ENCODE measurements at regions not wholly inside any gene's neighbourhood (a gene's known extent, or its start where the extent isn't known, plus 50 kb on each side); places are given as distances from the start of the nearest gene placed in this dataset.
"Not testable (repeated sequence)": the region's sequence is repeated elsewhere in the genome, so short reads cannot be mapped to it uniquely, and the experiment has no call there.

DNA sequence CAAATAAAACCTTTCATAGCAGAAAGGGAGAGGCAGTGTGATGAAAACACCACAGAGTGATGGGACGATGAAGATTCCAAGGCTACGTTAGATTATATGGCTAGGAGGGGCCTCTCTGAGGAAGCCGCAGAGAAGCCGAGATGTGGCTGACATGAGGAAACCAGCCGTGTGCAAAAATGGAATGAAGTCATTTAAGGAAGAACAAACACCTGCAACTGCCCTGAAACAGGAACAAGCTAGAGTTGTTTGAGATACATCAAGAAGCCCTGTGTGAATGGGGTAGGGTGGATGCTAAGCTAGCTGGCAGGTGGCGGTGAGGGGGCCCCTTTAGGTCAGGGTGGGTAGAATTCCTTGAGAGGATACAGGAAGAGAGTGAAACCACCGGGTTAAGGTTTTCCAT lies 129.5 kb downstream of the KLF6 start:
- Histone ChIP-seq H3K9me3 (ENCODE audit: control insufficient read depth, insufficient read depth, low read length) (peaks cover under 1% of the 10 kb centered on the region; the same call in 1 of the 2 replicates), H3K27ac (ENCODE audit: low read depth, low read length) (no peak overlapping the region), H3K4me3 (ENCODE audit: low read depth, low read length) (no peak overlapping the region), H3K27me3 (ENCODE audit: control insufficient read depth, insufficient read depth, low read length) (no peaks in the 10 kb centered on the region)
- CTCF ChIA-PET: no interaction called here
- TF ChIP-seq, protein P1, sequence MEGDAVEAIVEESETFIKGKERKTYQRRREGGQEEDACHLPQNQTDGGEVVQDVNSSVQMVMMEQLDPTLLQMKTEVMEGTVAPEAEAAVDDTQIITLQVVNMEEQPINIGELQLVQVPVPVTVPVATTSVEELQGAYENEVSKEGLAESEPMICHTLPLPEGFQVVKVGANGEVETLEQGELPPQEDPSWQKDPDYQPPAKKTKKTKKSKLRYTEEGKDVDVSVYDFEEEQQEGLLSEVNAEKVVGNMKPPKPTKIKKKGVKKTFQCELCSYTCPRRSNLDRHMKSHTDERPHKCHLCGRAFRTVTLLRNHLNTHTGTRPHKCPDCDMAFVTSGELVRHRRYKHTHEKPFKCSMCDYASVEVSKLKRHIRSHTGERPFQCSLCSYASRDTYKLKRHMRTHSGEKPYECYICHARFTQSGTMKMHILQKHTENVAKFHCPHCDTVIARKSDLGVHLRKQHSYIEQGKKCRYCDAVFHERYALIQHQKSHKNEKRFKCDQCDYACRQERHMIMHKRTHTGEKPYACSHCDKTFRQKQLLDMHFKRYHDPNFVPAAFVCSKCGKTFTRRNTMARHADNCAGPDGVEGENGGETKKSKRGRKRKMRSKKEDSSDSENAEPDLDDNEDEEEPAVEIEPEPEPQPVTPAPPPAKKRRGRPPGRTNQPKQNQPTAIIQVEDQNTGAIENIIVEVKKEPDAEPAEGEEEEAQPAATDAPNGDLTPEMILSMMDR (IDR thresholded peaks at IDR 0.05; ENCODE audit: low read depth, low read length): no peak
- POLR2A ChIA-PET: no interaction called here
- no peak for DNase-seq (ENCODE audit: low read depth, low spot score)

DNA sequence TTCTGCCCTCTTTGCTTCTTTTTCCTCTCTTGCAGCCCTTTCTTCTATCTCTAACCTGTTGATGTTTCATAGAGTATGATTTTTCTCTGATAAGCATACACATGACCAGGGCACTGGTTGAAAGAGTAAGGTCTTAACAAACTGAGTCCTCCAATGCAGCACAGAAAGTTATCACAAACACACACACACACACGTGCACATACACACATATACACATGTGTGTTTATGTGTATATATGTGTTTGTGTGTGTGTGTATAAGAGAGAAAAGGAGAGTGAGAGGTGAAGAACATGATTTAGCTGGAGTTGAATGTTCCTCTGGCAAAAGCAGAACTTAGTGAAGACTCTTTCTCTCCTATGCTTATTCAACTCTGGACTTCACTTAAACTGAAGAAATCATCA lies 130.0 kb downstream of the KLF6 start:
- CTCF ChIA-PET: no interaction called here
- TF ChIP-seq, protein P1 (IDR thresholded peaks at IDR 0.05; ENCODE audit: low read depth, low read length): no peak
- POLR2A ChIA-PET: no interaction called here
- Histone ChIP-seq H3K4me3 (ENCODE audit: low read depth, low read length) (no peak overlapping the region), H3K27me3 (ENCODE audit: control insufficient read depth, insufficient read depth, low read length) (no peaks in the 10 kb centered on the region), H3K27ac (ENCODE audit: low read depth, low read length) (no peak overlapping the region), H3K9me3 (ENCODE audit: control insufficient read depth, insufficient read depth, low read length) (no peaks in the 10 kb centered on the region)
- DNase-seq (ENCODE audit: low read depth, low spot score): no peak

DNA sequence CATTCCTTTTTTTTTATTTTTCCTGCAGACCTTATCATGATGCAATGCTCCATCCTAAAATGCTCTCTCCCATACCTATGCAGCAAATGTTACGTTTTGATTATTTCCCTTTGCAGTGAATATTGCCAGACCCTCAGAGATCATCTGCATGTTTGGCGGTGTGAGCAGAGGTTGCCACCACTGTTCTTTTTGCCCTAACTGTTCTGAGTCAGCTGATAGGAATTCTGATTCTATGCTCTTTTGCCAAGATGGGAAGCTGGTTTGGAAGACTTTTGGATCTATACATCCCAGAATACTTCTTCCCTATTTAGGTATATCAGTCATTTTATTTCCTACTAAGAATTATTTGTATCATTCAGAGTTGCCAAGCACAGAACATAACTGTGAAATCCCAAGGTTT lies 130.5 kb downstream of the KLF6 start:
- no peaks in the 10 kb centered on the region for H3K9me3 ChIP-seq (ENCODE audit: control insufficient read depth, insufficient read depth, low read length)
- DNase-seq (ENCODE audit: low read depth, low spot score): no peak
- TF ChIP-seq, protein P1 (IDR thresholded peaks at IDR 0.05; ENCODE audit: low read depth, low read length): no peak
- CTCF ChIA-PET: no interaction called here
- no peak overlapping the region for H3K27ac ChIP-seq (ENCODE audit: low read depth, low read length)
- H3K4me3 ChIP-seq (ENCODE audit: low read depth, low read length): no peak overlapping the region
- no peaks in the 10 kb centered on the region for H3K27me3 ChIP-seq (ENCODE audit: control insufficient read depth, insufficient read depth, low read length)
- POLR2A ChIA-PET: no interaction called here

DNA sequence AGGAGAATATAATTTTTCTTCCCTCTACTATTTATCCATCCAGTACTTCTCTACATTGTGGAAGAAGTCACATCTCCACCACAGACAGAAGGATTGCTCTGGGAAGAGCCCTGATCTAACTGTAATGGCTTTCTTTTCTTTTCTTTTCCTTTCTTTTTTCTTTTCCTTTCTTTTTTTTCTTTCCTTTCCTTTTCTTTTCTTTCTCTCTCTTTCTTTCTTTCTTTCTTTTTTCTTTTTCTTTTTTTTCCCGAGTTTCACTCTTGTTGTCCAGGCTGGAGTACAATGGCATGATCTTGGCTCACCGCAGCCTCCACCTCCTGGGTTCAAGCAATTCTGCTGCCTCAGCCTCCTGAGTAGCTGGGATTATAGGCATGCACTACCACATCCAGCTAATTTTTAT lies 131.7 kb downstream of the KLF6 start:
- H3K27me3 ChIP-seq (ENCODE audit: control insufficient read depth, insufficient read depth, low read length); DNase-seq (ENCODE audit: low read depth, low spot score); H3K4me3 ChIP-seq (ENCODE audit: low read depth, low read length); H3K9me3 ChIP-seq (ENCODE audit: control insufficient read depth, insufficient read depth, low read length); H3K27ac ChIP-seq (ENCODE audit: low read depth, low read length): not testable (repeated sequence)
- ChIA-PET POLR2A (interaction anchor here (0.6 to 1.0 kb wide), 2 partner anchors 49 to 121 kb away, joined by 3 to 4 read pairs; no protein-coding TSS in a partner anchor), CTCF (interaction anchor here (0.6 kb wide), 1 partner anchor 159 kb away, joined by 4 read pairs; no protein-coding TSS in a partner anchor)

DNA sequence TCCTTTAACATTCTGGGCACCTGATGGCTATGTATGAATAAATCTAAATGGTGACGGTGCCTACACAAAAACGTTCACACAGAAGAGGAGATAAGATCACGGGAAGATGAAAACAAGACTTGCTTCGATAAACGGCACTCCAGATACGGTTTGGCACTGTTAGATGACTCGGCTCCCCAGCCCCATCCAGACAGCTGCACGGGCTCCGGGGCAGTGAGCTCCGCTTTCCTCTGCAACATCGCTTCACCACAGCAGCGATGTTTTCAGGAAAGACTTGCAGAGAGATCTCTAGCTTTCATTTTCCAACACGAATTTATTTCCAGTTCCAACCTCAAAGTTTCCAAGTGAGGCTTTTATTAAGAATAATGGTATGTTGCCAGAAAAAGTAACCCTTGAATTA lies 132.1 kb downstream of the KLF6 start:
- TF ChIP-seq, protein P1 (IDR thresholded peaks at IDR 0.05; ENCODE audit: low read depth, low read length): no peak
- H3K27me3 ChIP-seq (ENCODE audit: control insufficient read depth, insufficient read depth, low read length): no peaks in the 10 kb centered on the region
- ChIA-PET CTCF (no interaction called here), POLR2A (interaction anchor here (1.0 kb wide), 1 partner anchor 122 kb away, joined by 3 read pairs; no protein-coding TSS in a partner anchor)
- peak overlapping the region; percentile 38 for H3K4me3 ChIP-seq (ENCODE audit: low read depth, low read length)
- H3K9me3 ChIP-seq (ENCODE audit: control insufficient read depth, insufficient read depth, low read length): no peaks in the 10 kb centered on the region
- DNase-seq (ENCODE audit: low read depth, low spot score): no peak
- H3K27ac ChIP-seq (ENCODE audit: low read depth, low read length): no peak overlapping the region

All from AG04450 (cell line).